ENCODE measurements at regions not wholly inside any gene's neighbourhood (a gene's known extent, or its start where the extent isn't known, plus 50 kb on each side); places are given as distances from the start of the nearest gene placed in this dataset.

DNA sequence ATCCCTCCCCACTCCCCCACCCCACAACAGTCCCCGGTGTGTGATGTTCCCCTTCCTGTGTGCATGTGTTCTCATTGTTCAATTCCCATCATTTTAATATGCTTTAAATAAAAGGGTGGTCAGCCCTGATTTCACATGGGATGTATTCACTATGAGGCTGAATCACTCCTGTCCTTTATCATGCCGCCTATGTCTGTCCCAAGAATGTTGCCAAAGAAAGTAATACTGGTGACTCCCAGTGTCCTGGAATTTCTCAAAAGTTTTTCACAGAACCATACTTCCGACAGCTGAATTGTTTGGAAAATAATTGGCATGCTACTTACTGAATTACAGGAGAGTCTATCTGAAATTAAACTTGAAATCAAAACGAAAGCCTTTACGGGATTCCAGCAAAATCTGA, 217.7 kb downstream of the HAO1 start:
- ChIA-PET POLR2A (no interaction called here), CTCF (no interaction called here)
- DNase-seq (ENCODE audit: low read depth in 1 of 2, low spot score in 1 of 2) (no peak), ATAC-seq (no peak), FAIRE-seq (no peak)
- TF ChIP-seq BCL3 (IDR thresholded peaks at IDR 0.05), result no peak
- TF ChIP-seq ZNF302 (CRISPR knock-in tag; IDR thresholded peaks at IDR 0.05), result no peak
- no peak for TF ChIP-seq KDM5A (IDR thresholded peaks at IDR 0.05)
- TF ChIP-seq JUNB (IDR thresholded peaks at IDR 0.05), result no peak
- no peak overlapping the region for H3K4me3 ChIP-seq
- H3K27ac ChIP-seq, result no peak overlapping the region
- 53% methylated on average over 5 of the region's 5 CpGs for WGBS (ENCODE audit: missing lambda C conversion rate)
- H3K9me3 ChIP-seq, result no peaks in the 10 kb centered on the region
- H3K4me2 ChIP-seq, result no peak overlapping the region
- no peaks in the 10 kb centered on the region for H3K4me1 ChIP-seq

DNA sequence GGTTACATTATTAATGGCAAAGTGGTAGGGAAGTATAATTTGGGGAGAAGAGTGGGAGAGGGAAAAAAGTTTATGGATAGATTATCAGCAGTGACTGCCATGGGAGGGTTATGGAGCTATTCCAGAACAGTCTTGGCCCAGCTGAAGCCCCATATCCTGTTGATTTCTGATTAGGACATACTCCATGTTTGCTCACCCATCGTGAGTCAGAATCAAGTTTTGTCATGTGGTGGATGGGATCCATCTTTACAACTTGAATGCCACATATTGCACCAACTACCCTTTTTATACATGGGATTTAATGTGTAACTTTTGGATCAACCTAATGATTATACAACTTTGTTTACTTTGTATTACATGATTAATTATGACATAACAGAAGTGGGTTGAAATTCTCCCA, 217.0 kb downstream of the HAO1 start:
- no peak overlapping the region for H3K27ac ChIP-seq
- POLR2A ChIA-PET, result no interaction called here
- peak; percentile 59 for FAIRE-seq
- CTCF ChIA-PET, result no interaction called here
- TF ChIP-seq EP300 (IDR thresholded peaks at IDR 0.05) (0 out of 5 replicates have a peak, but pooled peaks of 1 of the 2 experiments have one; percentile 11), RCOR1 (IDR thresholded peaks at IDR 0.05; ENCODE audit: low read depth, low read length) (no peak), SMC3 (IDR thresholded peaks at IDR 0.05) (no peak), FOSL2 (IDR thresholded peaks at IDR 0.05) (no peak), FOSL2 (CRISPR knock-in tag; IDR thresholded peaks at IDR 0.05) (peak; percentile 37; the same call in 1 of the 2 replicates), BHLHE40 (IDR thresholded peaks at IDR 0.05; ENCODE audit: low read depth, low read length) (no peak), RARB (CRISPR knock-in tag; IDR thresholded peaks at IDR 0.05) (no peak)
- ATAC-seq, result no peak
- H3K9me3 ChIP-seq, result no peaks in the 10 kb centered on the region
- H3K4me1 ChIP-seq, result no peaks in the 10 kb centered on the region
- no peak overlapping the region for H3K4me3 ChIP-seq
- peak in 1 of 2 experiments; percentile 16 for DNase-seq (ENCODE audit: low read depth in 1 of 2, low spot score in 1 of 2)
- no peak overlapping the region for H3K4me2 ChIP-seq
- 3% methylated on average over 1 of the region's 1 CpG for WGBS (ENCODE audit: missing lambda C conversion rate)

- no peak for TF ChIP-seq REST (IDR thresholded peaks at IDR 0.05)
- no peak for TF ChIP-seq RNF2 (IDR thresholded peaks at IDR 0.05; ENCODE audit: borderline replicate concordance, low read depth)
- Histone ChIP-seq H3K27ac (no peak overlapping the region), H3K4me1 (no peaks in the 10 kb centered on the region), H3K4me2 (no peak overlapping the region), H3K9me3 (no peaks in the 10 kb centered on the region), H3K4me3 (no peak overlapping the region)
- ATAC-seq (no peak), DNase-seq (ENCODE audit: low read depth in 1 of 2, low spot score in 1 of 2) (no peak), FAIRE-seq (peak; percentile 84)
- ChIA-PET POLR2A (no interaction called here), CTCF (interaction anchor here (1.5 kb wide), 1 partner anchor 131 kb away, joined by 4 read pairs; no protein-coding TSS in a partner anchor)
Measured at GRCh38 chr20:7728338-7728737, 211.9 kb downstream of the HAO1 start.

- TF ChIP-seq JUNB (IDR thresholded peaks at IDR 0.05) (peak; percentile 21; the same call in 1 of the 2 replicates), MAX (IDR thresholded peaks at IDR 0.05) (no peak)
- ATAC-seq (no peak), DNase-seq (ENCODE audit: low read depth in 1 of 2, low spot score in 1 of 2) (no peak), FAIRE-seq (no peak)
- CTCF ChIA-PET, result interaction anchor here (1.0 to 2.5 kb wide), 2 partner anchors 15 to 125 kb away, joined by 3 to 11 read pairs; no protein-coding TSS in a partner anchor
- POLR2A ChIA-PET, result no interaction called here
- Histone ChIP-seq H3K9me3 (no peaks in the 10 kb centered on the region), H3K4me3 (no peak overlapping the region), H3K4me2 (no peak overlapping the region), H3K4me1 (no peaks in the 10 kb centered on the region), H3K27ac (no peak overlapping the region)
- WGBS (ENCODE audit: missing lambda C conversion rate), result 61% methylated on average over 1 of the region's 1 CpG
Measured at GRCh38 chr20:7734216-7734615, 206.0 kb downstream of the HAO1 start.

All from A549 (cell line).